WERI-Rb-1 (cell line): ENCODE measurements at regions not wholly inside any gene's neighbourhood (a gene's known extent, or its start where the extent isn't known, plus 50 kb on each side); places are given as distances from the start of the nearest gene placed in this dataset.

Experiments used
- DNase-seq: peaks from one replicate; pipeline ENCODE4 v3.0.0-alpha.2; 2020
- H3K27ac ChIP-seq: fragments of 250-450 bp; sonication (Bioruptor Pico); 2 replicates; pipeline ENCODE4 v1.5.1; 2020; ENCODE audit warnings: mild to moderate bottlenecking, moderate library complexity
- H3K27me3 ChIP-seq: fragments of 250-450 bp; sonication (Bioruptor Pico); 2 replicates; pipeline ENCODE4 v1.5.1; 2021; ENCODE audit warnings: mild to moderate bottlenecking, low read depth, moderate library complexity; ENCODE audit not compliant: insufficient read depth, severe bottlenecking
- H3K36me3 ChIP-seq: fragments of 250-450 bp; sonication (Bioruptor Pico); 2 replicates; pipeline ENCODE4 v1.5.1; 2020; ENCODE audit warnings: mild to moderate bottlenecking, moderate library complexity
- H3K4me3 ChIP-seq: 2 replicates; pipeline ENCODE4 v1.5.1; 2011; ENCODE audit warnings: low read depth, mild to moderate bottlenecking, control low read depth, low read length
- H3K9me3 ChIP-seq: fragments of 250-450 bp; sonication (Bioruptor Pico); 2 replicates; pipeline ENCODE4 v1.5.1; 2021; ENCODE audit warnings: mild to moderate bottlenecking, moderate library complexity; ENCODE audit not compliant: severe bottlenecking
- TF ChIP-seq, protein P1 (sequence below): IDR thresholded peaks from 2 replicates; pipeline ENCODE4 v1.5.1; 2011; ENCODE audit warnings: low read depth, mild to moderate bottlenecking, control low read depth, inconsistent platforms, low read length

DNA sequence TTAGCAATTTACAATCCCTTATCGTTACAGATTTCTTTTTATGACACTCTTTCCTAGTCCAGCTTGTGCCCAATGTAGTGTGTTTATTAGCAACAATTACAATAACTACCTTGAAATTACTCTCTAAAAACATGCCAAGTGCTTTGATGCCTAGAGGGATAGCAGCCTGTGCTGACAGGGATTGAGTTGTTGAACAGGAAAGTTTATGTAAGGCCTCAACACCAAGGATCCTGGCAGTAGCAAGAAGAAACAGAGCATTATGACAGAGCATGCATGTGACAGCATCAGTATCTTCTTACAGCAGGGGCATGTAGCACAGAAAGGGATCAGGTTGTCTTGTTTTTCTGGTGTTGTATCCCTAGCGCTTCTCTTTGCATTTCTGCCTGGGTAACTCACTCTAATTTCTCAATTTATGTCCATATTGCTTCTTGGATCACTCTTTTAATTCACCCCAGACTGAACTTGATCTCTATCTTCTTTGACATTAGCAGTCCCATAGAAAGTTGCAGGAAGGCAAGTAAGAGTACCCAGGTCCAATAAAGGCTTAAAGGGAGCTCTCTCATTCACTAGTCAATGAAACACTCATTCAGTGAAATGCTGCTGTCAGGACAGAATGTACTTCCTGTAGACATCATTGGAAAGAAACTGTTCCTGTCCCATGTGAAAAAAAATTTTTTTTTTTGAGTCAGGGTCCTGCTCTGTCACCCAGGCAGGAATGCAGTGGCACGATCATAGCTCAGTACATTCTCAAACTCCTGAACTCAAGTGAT is 220.0 kb upstream of the GRIP1 start:
- TF ChIP-seq, protein P1, sequence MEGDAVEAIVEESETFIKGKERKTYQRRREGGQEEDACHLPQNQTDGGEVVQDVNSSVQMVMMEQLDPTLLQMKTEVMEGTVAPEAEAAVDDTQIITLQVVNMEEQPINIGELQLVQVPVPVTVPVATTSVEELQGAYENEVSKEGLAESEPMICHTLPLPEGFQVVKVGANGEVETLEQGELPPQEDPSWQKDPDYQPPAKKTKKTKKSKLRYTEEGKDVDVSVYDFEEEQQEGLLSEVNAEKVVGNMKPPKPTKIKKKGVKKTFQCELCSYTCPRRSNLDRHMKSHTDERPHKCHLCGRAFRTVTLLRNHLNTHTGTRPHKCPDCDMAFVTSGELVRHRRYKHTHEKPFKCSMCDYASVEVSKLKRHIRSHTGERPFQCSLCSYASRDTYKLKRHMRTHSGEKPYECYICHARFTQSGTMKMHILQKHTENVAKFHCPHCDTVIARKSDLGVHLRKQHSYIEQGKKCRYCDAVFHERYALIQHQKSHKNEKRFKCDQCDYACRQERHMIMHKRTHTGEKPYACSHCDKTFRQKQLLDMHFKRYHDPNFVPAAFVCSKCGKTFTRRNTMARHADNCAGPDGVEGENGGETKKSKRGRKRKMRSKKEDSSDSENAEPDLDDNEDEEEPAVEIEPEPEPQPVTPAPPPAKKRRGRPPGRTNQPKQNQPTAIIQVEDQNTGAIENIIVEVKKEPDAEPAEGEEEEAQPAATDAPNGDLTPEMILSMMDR, result no peak
- no peaks in the 10 kb centered on the region for H3K9me3 ChIP-seq
- no peaks in the 10 kb centered on the region for H3K27me3 ChIP-seq
- no peak overlapping the region for H3K27ac ChIP-seq
- H3K36me3 ChIP-seq, result no peaks in the 10 kb centered on the region
- DNase-seq, result no peak
- H3K4me3 ChIP-seq, result no peak overlapping the region

DNA sequence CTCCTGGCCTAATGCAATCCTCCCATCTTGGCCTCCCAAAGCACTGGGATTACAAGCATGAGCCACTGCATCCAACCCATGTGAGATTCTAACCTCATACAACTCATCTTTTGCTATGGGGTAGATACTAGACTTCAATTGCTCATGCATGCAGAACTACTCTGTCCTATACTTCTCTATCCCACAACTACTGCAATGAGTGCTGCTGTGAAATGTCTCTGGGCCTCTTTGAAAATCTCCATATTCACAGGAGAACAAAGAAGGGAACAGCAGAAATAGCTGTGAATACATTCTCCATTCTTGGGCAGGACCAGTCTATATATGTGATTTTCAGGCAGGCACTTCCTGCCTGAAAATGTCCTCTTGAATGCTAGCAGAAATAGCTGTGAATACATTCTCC is 220.7 kb upstream of the GRIP1 start:
- no peak for DNase-seq
- Histone ChIP-seq H3K4me3 (no peak overlapping the region), H3K27ac (no peak overlapping the region), H3K36me3 (no peaks in the 10 kb centered on the region), H3K9me3 (no peaks in the 10 kb centered on the region), H3K27me3 (no peaks in the 10 kb centered on the region)
- TF ChIP-seq, protein P1, result no peak

DNA sequence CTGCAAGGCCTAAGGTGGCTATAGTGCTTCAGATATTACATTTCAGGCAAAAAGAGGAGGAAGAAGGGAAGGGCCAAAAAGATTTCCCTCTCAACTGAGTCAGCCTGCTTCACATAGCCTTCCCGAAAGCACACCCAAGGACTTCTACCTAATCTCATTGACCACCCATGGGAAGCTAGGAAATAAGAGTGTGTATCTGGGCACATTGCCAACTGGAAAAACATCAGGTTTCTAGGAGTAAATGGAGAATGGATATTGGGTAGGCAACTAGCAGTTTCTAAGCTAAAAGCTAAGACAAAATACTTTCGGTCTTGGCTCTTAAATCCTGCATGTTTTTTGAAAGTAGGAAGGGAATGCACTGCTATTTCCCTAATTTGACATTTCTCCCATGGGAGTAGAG is 221.7 kb upstream of the GRIP1 start:
- Histone ChIP-seq H3K36me3 (no peaks in the 10 kb centered on the region), H3K27ac (no peak overlapping the region)
- DNase-seq, result no peak

DNA sequence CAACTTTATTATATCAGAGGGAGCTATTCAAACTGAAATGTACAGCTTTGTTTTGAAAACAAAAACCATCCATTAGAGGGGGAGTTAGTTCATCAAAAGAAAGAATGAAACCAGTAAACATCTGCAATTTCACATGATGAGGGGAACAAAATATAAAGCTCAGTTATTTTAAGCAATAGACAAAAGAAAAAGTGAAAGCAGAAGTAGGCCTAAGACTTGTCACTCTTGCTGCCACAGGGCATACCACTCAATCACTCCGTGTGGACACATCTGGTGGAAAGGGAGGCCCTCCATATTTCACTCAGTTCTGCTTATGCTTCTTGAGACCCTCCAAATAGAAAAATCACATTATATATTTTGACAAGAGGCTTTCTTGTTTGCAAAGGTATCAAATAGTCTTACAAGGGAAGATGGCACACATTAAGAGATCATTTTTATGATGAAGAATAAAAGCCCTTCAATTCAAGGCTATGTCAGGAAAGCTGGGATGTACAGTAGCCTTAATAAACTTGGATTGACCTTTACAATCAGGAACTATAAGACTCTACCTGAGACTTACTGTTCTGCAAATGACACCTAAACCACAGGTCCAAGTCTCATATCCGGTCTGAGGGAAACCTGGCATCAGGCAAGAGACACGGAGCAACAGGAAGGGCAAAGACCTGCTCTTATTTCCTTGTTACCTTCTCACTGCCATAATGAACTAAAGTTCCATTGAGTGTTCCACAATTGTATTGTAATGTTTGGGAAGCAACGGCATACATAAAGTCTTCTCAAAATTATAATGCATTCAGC is 222.5 kb upstream of the GRIP1 start:
- no peak for DNase-seq
- TF ChIP-seq, protein P1, result no peak
- Histone ChIP-seq H3K4me3 (no peak overlapping the region), H3K27me3 (no peaks in the 10 kb centered on the region), H3K27ac (no peak overlapping the region), H3K9me3 (no peaks in the 10 kb centered on the region), H3K36me3 (no peaks in the 10 kb centered on the region)

More for the DNA sequence above, 221.7 kb upstream of the GRIP1 start:
- Histone ChIP-seq H3K4me3 (no peak overlapping the region), H3K9me3 (no peaks in the 10 kb centered on the region), H3K27me3 (no peaks in the 10 kb centered on the region)
- TF ChIP-seq, protein P1, result no peak

DNA sequence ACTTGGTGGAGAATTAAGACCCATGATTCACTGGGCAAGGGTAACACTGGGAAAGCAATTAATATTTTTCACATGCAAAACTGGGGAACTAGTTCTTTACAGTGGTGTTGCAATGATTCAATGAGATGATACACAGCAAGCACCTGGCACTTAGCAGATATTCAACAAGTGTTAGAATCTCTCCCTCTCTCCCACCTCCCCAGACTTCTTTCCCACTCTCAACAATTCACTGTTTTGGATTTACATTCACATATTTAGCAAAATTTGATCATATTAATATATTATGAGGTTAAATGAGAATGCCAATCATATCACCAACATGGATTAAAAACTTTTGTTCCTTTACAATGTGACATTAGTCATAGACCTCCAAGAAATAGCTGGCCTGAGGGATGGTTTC is 223.1 kb upstream of the GRIP1 start:
- no peak overlapping the region for H3K4me3 ChIP-seq
- no peaks in the 10 kb centered on the region for H3K27me3 ChIP-seq
- no peaks in the 10 kb centered on the region for H3K36me3 ChIP-seq
- H3K9me3 ChIP-seq, result no peaks in the 10 kb centered on the region
- no peak for DNase-seq
- no peak overlapping the region for H3K27ac ChIP-seq
- TF ChIP-seq, protein P1, result no peak
